GM12865 (cell line): ENCODE measurements at regions not wholly inside any gene's neighbourhood (a gene's known extent, or its start where the extent isn't known, plus 50 kb on each side); places are given as distances from the start of the nearest gene placed in this dataset.

Source experiments
- DNase-seq: peaks from one replicate; pipeline ENCODE4 v3.0.0; 2010; ENCODE audit warnings: low read depth
- H3K4me3 ChIP-seq: 2 replicates; pipeline ENCODE4 v1.5.1; 2011; ENCODE audit warnings: mild to moderate bottlenecking, low read depth, low read length, control low read depth
- CTCF ChIP-seq: IDR thresholded peaks from 2 replicates; pipeline ENCODE4 v1.5.1; 2011; ENCODE audit warnings: low read length, control low read depth, low read depth, inconsistent platforms; ENCODE audit not compliant: insufficient read depth; ENCODE audit errors: missing control alignments

GRCh38 chr5:164187785-164188184 lies 682.4 kb downstream of the MAT2B start:
- TF ChIP-seq CTCF, result no peak
- H3K4me3 ChIP-seq, result no peak overlapping the region
- DNase-seq, result no peak

GRCh38 chr5:164188733-164189148 lies 683.3 kb downstream of the MAT2B start:
- no peak for TF ChIP-seq CTCF
- DNase-seq, result no peak
- H3K4me3 ChIP-seq, result no peak overlapping the region

DNA sequence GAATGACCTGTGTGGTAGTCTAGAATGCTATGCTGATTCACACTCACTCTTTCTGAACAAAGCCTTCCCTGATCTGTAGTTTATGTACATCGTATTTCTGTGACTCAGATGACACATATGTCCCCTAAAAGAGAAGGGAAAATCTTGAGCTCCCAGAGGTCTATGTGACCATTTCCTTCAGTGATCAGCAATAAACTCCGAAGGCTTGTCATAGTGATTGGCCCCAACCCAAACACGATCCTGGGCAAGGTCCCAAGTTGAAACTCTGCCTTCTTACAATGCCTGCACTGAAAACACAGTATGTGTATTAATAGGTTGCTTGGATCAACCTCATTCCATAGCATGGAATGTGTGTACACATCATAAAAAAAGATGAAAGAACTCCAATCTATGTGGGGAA lies 685.8 kb downstream of the MAT2B start:
- H3K4me3 ChIP-seq, result no peak overlapping the region
- TF ChIP-seq CTCF, result no peak
- DNase-seq, result no peak

DNA sequence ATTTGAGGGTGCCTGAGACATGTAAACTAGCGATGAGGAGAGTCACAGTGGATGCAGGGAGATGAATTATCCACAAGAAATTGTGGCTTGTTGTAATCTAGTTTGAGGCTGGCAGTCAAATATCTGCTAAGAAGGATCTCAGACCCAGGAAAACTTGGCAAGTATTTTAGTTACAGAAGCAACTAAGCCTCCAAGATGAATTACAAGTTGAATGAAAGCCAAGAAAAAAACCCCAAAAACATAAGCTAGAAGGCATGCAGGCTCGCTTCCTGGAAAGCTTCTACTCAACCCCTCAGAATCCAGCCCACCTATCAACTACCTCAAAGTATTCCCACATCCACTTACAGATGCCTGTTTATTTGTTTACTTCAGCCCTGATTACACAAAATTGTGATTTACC lies 696.9 kb downstream of the MAT2B start:
- DNase-seq, result no peak
- no peak for TF ChIP-seq CTCF
- no peak overlapping the region for H3K4me3 ChIP-seq

- H3K4me3 ChIP-seq, result no peak overlapping the region
- DNase-seq, result no peak
Observed at GRCh38 chr5:164203581-164204225, 698.3 kb downstream of the MAT2B start.

DNA sequence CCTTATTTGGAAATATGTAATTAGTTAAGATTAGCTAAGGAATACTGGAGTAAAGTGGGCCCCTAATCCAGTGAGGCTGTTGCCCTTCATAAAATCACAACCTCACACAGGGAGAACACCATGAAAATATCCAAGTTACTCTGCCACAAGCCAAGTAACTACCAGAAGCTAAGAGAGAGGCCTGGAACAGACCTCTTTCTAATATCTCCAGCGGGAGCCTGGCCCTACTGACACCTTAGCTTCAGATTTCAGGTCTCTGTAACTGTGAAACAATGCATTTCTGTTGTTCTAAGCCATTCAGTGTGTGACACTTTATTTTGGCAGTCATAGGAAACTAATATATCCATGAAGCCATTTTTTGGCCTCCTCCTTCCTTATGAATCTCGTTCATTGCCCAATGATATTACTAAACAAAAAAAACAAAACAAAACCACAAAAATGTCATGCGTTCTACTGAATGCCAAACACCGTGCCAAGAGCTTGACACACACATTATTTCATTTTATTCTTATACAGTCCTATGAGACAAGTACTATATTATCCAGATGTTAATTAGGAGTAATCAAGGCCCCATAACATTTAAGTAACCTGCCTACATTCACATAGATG lies 699.0 kb downstream of the MAT2B start:
- DNase-seq, result no peak
- TF ChIP-seq CTCF, result no peak
- H3K4me3 ChIP-seq, result no peak overlapping the region

More at GRCh38 chr5:164203581-164204225, 698.3 kb downstream of the MAT2B start:
- TF ChIP-seq CTCF, result no peak

DNA sequence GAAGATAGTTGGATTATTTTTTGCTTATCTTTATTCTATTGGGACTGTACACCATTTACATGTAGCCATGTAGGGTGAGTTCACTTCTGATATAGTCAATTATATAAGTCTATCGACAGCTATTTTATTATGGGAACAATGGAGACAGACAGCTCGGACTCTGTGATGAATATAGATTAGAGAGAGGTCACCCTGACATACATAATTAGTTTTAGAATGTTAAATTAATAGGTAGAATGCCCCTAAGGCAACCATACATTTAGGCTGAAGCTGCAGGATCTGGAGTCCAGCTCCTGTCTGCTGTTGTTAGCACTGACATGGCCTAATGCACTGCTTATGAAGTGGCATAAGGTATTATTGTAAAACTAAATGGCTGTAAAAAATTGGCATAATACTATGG lies 700.8 kb downstream of the MAT2B start:
- H3K4me3 ChIP-seq, result no peak overlapping the region
- DNase-seq, result no peak
- TF ChIP-seq CTCF, result no peak
